Activated CD4-positive, alpha-beta T cell treated with anti-CD3 and anti-CD28 coated beads, Interleukin-2, amount 10 ng/mL, durations not matched to agents 7 days and 5 days (primary cell): ENCODE measurements at regions not wholly inside any gene's neighbourhood (a gene's known extent, or its start where the extent isn't known, plus 50 kb on each side); places are given as distances from the start of the nearest gene placed in this dataset.
A peak's percentile ranks its signal among the peaks of the same experiment; 100 is the strongest.

Experiments used
- CTCF ChIA-PET: fragments of 350-600 bp; sonication (Branson Sonifier 250); formaldehyde crosslinking; loops from one replicate; lab custom pipeline; 2021; ENCODE audit warnings: antibody characterized with exemption; lab: Charles Lee
- POLR2A ChIA-PET: fragments of 350-600 bp; sonication (Branson Sonifier 250); formaldehyde crosslinking; loops from one replicate; lab custom pipeline; 2021; ENCODE audit warnings: antibody characterized with exemption; lab: Charles Lee
- DNase-seq: peaks from one replicate; pipeline ENCODE4 v3.0.0-alpha.2; 2020
- H3K27ac Mint-ChIP-seq: one replicate; pipeline ENCODE4 v1.8.0; 2021; ENCODE audit warnings: mild to moderate bottlenecking, moderate library complexity, mixed read lengths
- H3K27me3 Mint-ChIP-seq: one replicate; pipeline ENCODE4 v1.8.0; 2021; ENCODE audit warnings: mixed read lengths
- H3K36me3 Mint-ChIP-seq: one replicate; pipeline ENCODE4 v1.8.0; 2021; ENCODE audit warnings: low read depth, mixed read lengths
- H3K4me1 Mint-ChIP-seq: one replicate; pipeline ENCODE4 v1.8.0; 2021; ENCODE audit warnings: mixed read lengths
- H3K4me3 Mint-ChIP-seq: one replicate; pipeline ENCODE4 v1.8.0; 2021; ENCODE audit warnings: mild to moderate bottlenecking, moderate library complexity, mixed read lengths
- H3K9me3 Mint-ChIP-seq: one replicate; pipeline ENCODE4 v1.8.0; 2021; ENCODE audit warnings: mixed read lengths

- POLR2A ChIA-PET, result no interaction called here
These were observed 381.0 kb downstream of the MTX2 start for GRCh38 chr2:176650104-176650837.

GRCh38 chr2:176650838-176651555 lies 381.8 kb downstream of the MTX2 start:
- H3K27me3 Mint-ChIP-seq, result peaks cover 46% of the 10 kb centered on the region

More at GRCh38 chr2:176650104-176650837, 381.0 kb downstream of the MTX2 start:
- Mint-ChIP-seq H3K9me3 (no peaks in the 10 kb centered on the region), H3K36me3 (no peaks in the 10 kb centered on the region), H3K27ac (no peak overlapping the region), H3K27me3 (peaks cover 45% of the 10 kb centered on the region), H3K4me3 (no peak overlapping the region), H3K4me1 (peaks cover 17% of the 10 kb centered on the region)
- CTCF ChIA-PET, result interaction anchor here (2.1 kb wide), 1 partner anchor 498 kb away, joined by 10 read pairs; no protein-coding TSS in a partner anchor
- no peak for DNase-seq

GRCh38 chr2:176652300-176653182 lies 383.3 kb downstream of the MTX2 start:
- H3K27me3 Mint-ChIP-seq, result peaks cover 49% of the 10 kb centered on the region
- POLR2A ChIA-PET, result no interaction called here
- H3K9me3 Mint-ChIP-seq, result no peaks in the 10 kb centered on the region
- H3K4me3 Mint-ChIP-seq, result no peak overlapping the region
- DNase-seq, result peak; percentile 31
- no peak overlapping the region for H3K27ac Mint-ChIP-seq
- CTCF ChIA-PET, result interaction anchor here (0.6 to 2.1 kb wide), 13 partner anchors 8 to 555 kb away, joined by 3 to 10 read pairs (median 4); no protein-coding TSS in a partner anchor
- H3K4me1 Mint-ChIP-seq, result peaks cover 17% of the 10 kb centered on the region
- no peaks in the 10 kb centered on the region for H3K36me3 Mint-ChIP-seq

More at GRCh38 chr2:176650838-176651555, 381.8 kb downstream of the MTX2 start:
- no peak overlapping the region for H3K4me3 Mint-ChIP-seq
- POLR2A ChIA-PET, result no interaction called here
- no peaks in the 10 kb centered on the region for H3K9me3 Mint-ChIP-seq
- peaks cover 17% of the 10 kb centered on the region for H3K4me1 Mint-ChIP-seq
- no peak for DNase-seq
- CTCF ChIA-PET, result interaction anchor here (0.8 to 2.1 kb wide), 6 partner anchors 11 to 524 kb away, joined by 3 to 10 read pairs (median 4); no protein-coding TSS in a partner anchor
- no peaks in the 10 kb centered on the region for H3K36me3 Mint-ChIP-seq
- no peak overlapping the region for H3K27ac Mint-ChIP-seq

GRCh38 chr2:176653479-176654443 lies 384.5 kb downstream of the MTX2 start:
- Mint-ChIP-seq H3K9me3 (no peaks in the 10 kb centered on the region), H3K4me1 (peaks cover 17% of the 10 kb centered on the region), H3K27ac (no peak overlapping the region), H3K36me3 (no peaks in the 10 kb centered on the region), H3K4me3 (no peak overlapping the region), H3K27me3 (peaks cover 51% of the 10 kb centered on the region)
- DNase-seq, result peak; percentile 46
- POLR2A ChIA-PET, result no interaction called here
- CTCF ChIA-PET, result interaction anchor here (0.6 to 1.9 kb wide), 5 partner anchors 11 to 527 kb away, joined by 3 to 7 read pairs (median 5); no protein-coding TSS in a partner anchor

GRCh38 chr2:176656038-176656775 lies 387.0 kb downstream of the MTX2 start:
- no peak overlapping the region for H3K4me3 Mint-ChIP-seq
- no peaks in the 10 kb centered on the region for H3K36me3 Mint-ChIP-seq
- POLR2A ChIA-PET, result no interaction called here
- peaks cover 43% of the 10 kb centered on the region for H3K27me3 Mint-ChIP-seq
- no peak for DNase-seq
- H3K9me3 Mint-ChIP-seq, result no peaks in the 10 kb centered on the region
- CTCF ChIA-PET, result interaction anchor here (1.9 kb wide), 1 partner anchor 15 kb away, joined by 4 read pairs; no protein-coding TSS in a partner anchor
- peaks cover 17% of the 10 kb centered on the region for H3K4me1 Mint-ChIP-seq
- no peak overlapping the region for H3K27ac Mint-ChIP-seq

GRCh38 chr2:176656776-176657140 lies 387.5 kb downstream of the MTX2 start:
- Mint-ChIP-seq H3K36me3 (no peaks in the 10 kb centered on the region), H3K27me3 (peaks cover 43% of the 10 kb centered on the region), H3K4me3 (no peak overlapping the region), H3K9me3 (no peaks in the 10 kb centered on the region), H3K27ac (no peak overlapping the region), H3K4me1 (peaks cover 17% of the 10 kb centered on the region)
- ChIA-PET POLR2A (no interaction called here), CTCF (interaction anchor here (1.9 kb wide), 1 partner anchor 15 kb away, joined by 4 read pairs; no protein-coding TSS in a partner anchor)
- no peak for DNase-seq

- Mint-ChIP-seq H3K4me1 (peaks cover 15% of the 10 kb centered on the region), H3K4me3 (no peak overlapping the region), H3K27ac (no peak overlapping the region), H3K36me3 (no peaks in the 10 kb centered on the region), H3K9me3 (no peaks in the 10 kb centered on the region), H3K27me3 (peaks cover 39% of the 10 kb centered on the region)
- ChIA-PET POLR2A (no interaction called here), CTCF (no interaction called here)
- DNase-seq, result no peak
These were observed 388.2 kb downstream of the MTX2 start for GRCh38 chr2:176657393-176657792.

- Mint-ChIP-seq H3K27ac (no peak overlapping the region), H3K36me3 (no peaks in the 10 kb centered on the region), H3K27me3 (peaks cover 39% of the 10 kb centered on the region), H3K4me3 (no peak overlapping the region), H3K4me1 (peaks cover 4% of the 10 kb centered on the region), H3K9me3 (no peaks in the 10 kb centered on the region)
- POLR2A ChIA-PET, result no interaction called here
- DNase-seq, result no peak
- CTCF ChIA-PET, result no interaction called here
These were observed 389.5 kb downstream of the MTX2 start for GRCh38 chr2:176658708-176659107.

- DNase-seq, result no peak
- Mint-ChIP-seq H3K4me1 (no peaks in the 10 kb centered on the region), H3K27ac (no peak overlapping the region), H3K4me3 (no peak overlapping the region), H3K27me3 (peaks cover 28% of the 10 kb centered on the region), H3K36me3 (no peaks in the 10 kb centered on the region), H3K9me3 (no peaks in the 10 kb centered on the region)
- POLR2A ChIA-PET, result no interaction called here
- CTCF ChIA-PET, result interaction anchor here (1.7 kb wide), 1 partner anchor 10 kb away, joined by 5 read pairs; no protein-coding TSS in a partner anchor
These were observed 393.5 kb downstream of the MTX2 start for GRCh38 chr2:176662753-176663152.

- Mint-ChIP-seq H3K27ac (no peak overlapping the region), H3K36me3 (no peaks in the 10 kb centered on the region), H3K9me3 (no peaks in the 10 kb centered on the region), H3K4me3 (no peak overlapping the region), H3K27me3 (peaks cover 32% of the 10 kb centered on the region), H3K4me1 (no peaks in the 10 kb centered on the region)
- ChIA-PET POLR2A (no interaction called here), CTCF (interaction anchor here (1.0 kb wide), 1 partner anchor 10 kb away, joined by 6 read pairs; no protein-coding TSS in a partner anchor)
- no peak for DNase-seq
These were observed 395.2 kb downstream of the MTX2 start for GRCh38 chr2:176664478-176664877.

- Mint-ChIP-seq H3K4me3 (no peak overlapping the region), H3K27ac (no peak overlapping the region), H3K36me3 (no peaks in the 10 kb centered on the region), H3K9me3 (no peaks in the 10 kb centered on the region), H3K4me1 (no peaks in the 10 kb centered on the region), H3K27me3 (peaks cover 32% of the 10 kb centered on the region)
- CTCF ChIA-PET, result interaction anchor here (1.0 kb wide), 1 partner anchor 11 kb away, joined by 6 read pairs; no protein-coding TSS in a partner anchor
- no peak for DNase-seq
- POLR2A ChIA-PET, result no interaction called here
These were observed 395.8 kb downstream of the MTX2 start for GRCh38 chr2:176665086-176665485.
